A549 (cell line): ENCODE measurements at regions not wholly inside any gene's neighbourhood (a gene's known extent, or its start where the extent isn't known, plus 50 kb on each side); places are given as distances from the start of the nearest gene placed in this dataset.
"Not testable (repeated sequence)": the region's sequence is repeated elsewhere in the genome, so short reads cannot be mapped to it uniquely, and the experiment has no call there.

Experiments used
- ATAC-seq, 2 experiments: fragments of 200-7000 bp in 1 of 2; fragments of >200 bp in 1 of 2; cut with Nextera tagmentation in 1 of 2; cut with Tn5 transposase in 1 of 2; 3 replicates each; pipeline versions ENCODE4 v1.8.0 to v1.9.1; 2018 to 2020; ENCODE audit warnings: mild to moderate bottlenecking in 1 of 2, moderate library complexity in 1 of 2
- CTCF ChIA-PET: fragments of 300-600 bp; sonication (Branson Sonifier 250); formaldehyde crosslinking; extraction: SDS; loops from one replicate; lab custom pipeline; 2021; ENCODE audit warnings: antibody characterized with exemption, inconsistent platforms; lab: Yijun Ruan, JAX
- POLR2A ChIA-PET: fragments of 350-600 bp; formaldehyde crosslinking; extraction: SDS; loops from one replicate; lab custom pipeline; 2021; ENCODE audit warnings: antibody characterized with exemption, inconsistent platforms; lab: Yijun Ruan, JAX
- DNase-seq, 2 experiments: peaks; one replicate each; pipeline versions ENCODE4 v3.0.0 to v3.0.0-alpha.2; 2011 to 2016; ENCODE audit warnings: low read depth in 1 of 2, low spot score in 1 of 2
- FAIRE-seq: peaks from 2 replicates; lab custom pipeline; 2011; peaks lifted over from hg19 to GRCh38; lab: Jason Lieb, UNC
- H3K27ac ChIP-seq, 2 experiments: fragments of >200 bp; sonication (Bioruptor Twin); formaldehyde crosslinking; 3 replicates each; pipeline ENCODE4 v1.5.1; 2016 to 2017
- H3K4me1 ChIP-seq: fragments of >200 bp; sonication (Bioruptor Twin); formaldehyde crosslinking; 3 replicates; pipeline ENCODE4 v1.6.1; 2016
- H3K4me2 ChIP-seq: fragments of >200 bp; sonication (Bioruptor Twin); formaldehyde crosslinking; 3 replicates; pipeline ENCODE4 v1.6.1; 2016
- H3K4me3 ChIP-seq: fragments of >200 bp; sonication (Bioruptor Twin); formaldehyde crosslinking; 3 replicates; pipeline ENCODE4 v1.5.1; 2016
- H3K9me3 ChIP-seq: fragments of >200 bp; sonication (Bioruptor Twin); formaldehyde crosslinking; 3 replicates; pipeline ENCODE4 v1.6.1; 2016
- ATOH8 ChIP-seq: fragments of 250-450 bp; sonication (Bioruptor Pico); IDR thresholded peaks from 2 replicates; pipeline ENCODE4 v1.5.0; 2020; ENCODE audit warnings: low read depth, mild to moderate bottlenecking, moderate library complexity
- BCL3 ChIP-seq: fragments of >200 bp; sonication (Bioruptor Twin); formaldehyde crosslinking; IDR thresholded peaks from 3 replicates; pipeline ENCODE4 v1.6.1; 2016
- CBX2 ChIP-seq: fragments of 200-600 bp; sonication (generic); IDR thresholded peaks from 2 replicates; pipeline ENCODE4 v1.6.1; 2016; ENCODE audit warnings: low read depth, mild to moderate bottlenecking, borderline replicate concordance
- CBX8 ChIP-seq: fragments of 200-600 bp; sonication (generic); IDR thresholded peaks from 2 replicates; pipeline ENCODE4 v1.6.1; 2016
- CEBPB ChIP-seq, 2 experiments: fragments of >200 bp in 1 of 2; sonication (Bioruptor Twin) in 1 of 2; formaldehyde crosslinking in 1 of 2; IDR thresholded peaks; 2 replicates each; pipeline ENCODE4 v1.6.1; 2012 to 2016
- CHD4 ChIP-seq: fragments of 200-600 bp; sonication (generic); IDR thresholded peaks from 2 replicates; pipeline ENCODE4 v1.6.1; 2016; ENCODE audit warnings: antibody characterized with exemption, mild to moderate bottlenecking, borderline replicate concordance
- E2F6 ChIP-seq: IDR thresholded peaks from 2 replicates; pipeline ENCODE4 v1.6.1; 2012; ENCODE audit warnings: low read depth, borderline replicate concordance
- EHMT2 ChIP-seq: fragments of 200-600 bp; sonication (generic); IDR thresholded peaks from 2 replicates; pipeline ENCODE4 v1.6.1; 2016; ENCODE audit warnings: antibody characterized with exemption, low read depth, mild to moderate bottlenecking, moderate library complexity
- EP300 ChIP-seq, 2 experiments: fragments of >200 bp; sonication (Bioruptor Twin); formaldehyde crosslinking; IDR thresholded peaks; 2 replicates in 1 of 2; 3 replicates in 1 of 2; pipeline ENCODE4 v1.6.1; 2016 to 2017
- FOSB ChIP-seq: fragments of 250-450 bp; sonication (Bioruptor Pico); IDR thresholded peaks from 2 replicates; pipeline ENCODE4 v1.5.0; 2020; ENCODE audit warnings: mild to moderate bottlenecking, moderate library complexity
- HDAC2 ChIP-seq: fragments of 200-600 bp; sonication (generic); IDR thresholded peaks from 2 replicates; pipeline ENCODE4 v1.6.1; 2016
- HMGXB4 ChIP-seq: fragments of 250-450 bp; sonication (Bioruptor Pico); IDR thresholded peaks from 2 replicates; pipeline ENCODE4 v1.5.0; 2021; ENCODE audit warnings: mild to moderate bottlenecking, moderate library complexity, borderline replicate concordance
- HOXB13 ChIP-seq: fragments of 250-450 bp; sonication (Bioruptor Pico); IDR thresholded peaks from 2 replicates; pipeline ENCODE4 v1.5.0; 2020; ENCODE audit warnings: low read depth, mild to moderate bottlenecking, moderate library complexity
- HOXB5 ChIP-seq: fragments of 250-450 bp; sonication (Bioruptor Pico); IDR thresholded peaks from 2 replicates; pipeline ENCODE4 v1.5.0; 2020; ENCODE audit warnings: mild to moderate bottlenecking, moderate library complexity
- JUN ChIP-seq, 2 experiments: fragments of >200 bp; sonication (Bioruptor Twin); formaldehyde crosslinking; IDR thresholded peaks; 2 replicates in 1 of 2; 3 replicates in 1 of 2; pipeline ENCODE4 v1.6.1; 2016 to 2017
- KDM1A ChIP-seq: fragments of 200-600 bp; sonication (generic); IDR thresholded peaks from 2 replicates; pipeline ENCODE4 v1.6.1; 2016; ENCODE audit warnings: low read depth, mild to moderate bottlenecking
- MAX ChIP-seq: IDR thresholded peaks from 2 replicates; pipeline ENCODE4 v1.6.1; 2012
- MYC ChIP-seq: IDR thresholded peaks from 2 replicates; pipeline ENCODE4 v1.6.1; 2012; ENCODE audit warnings: mild to moderate bottlenecking, inconsistent platforms, low read length, improper control_type of control experiment, borderline replicate concordance
- NR3C1 ChIP-seq: fragments of >200 bp; sonication (Bioruptor Twin); formaldehyde crosslinking; IDR thresholded peaks from 3 replicates; pipeline ENCODE4 v1.6.1; 2017
- PHF8 ChIP-seq: fragments of 200-600 bp; sonication (generic); IDR thresholded peaks from 2 replicates; pipeline ENCODE4 v1.6.1; 2016; ENCODE audit warnings: low read depth, mild to moderate bottlenecking, antibody characterized with exemption, moderate library complexity, borderline replicate concordance
- POLR2A ChIP-seq: IDR thresholded peaks from 2 replicates; pipeline ENCODE4 v1.6.1; 2012; ENCODE audit warnings: mild to moderate bottlenecking, low read length
- REST ChIP-seq: fragments of 200-600 bp; sonication (generic); IDR thresholded peaks from 2 replicates; pipeline ENCODE4 v1.6.1; 2016; ENCODE audit warnings: antibody characterized with exemption, mild to moderate bottlenecking, moderate library complexity
- RNF2 ChIP-seq: fragments of 200-600 bp; sonication (generic); IDR thresholded peaks from 2 replicates; pipeline ENCODE4 v1.6.1; 2016; ENCODE audit warnings: low read depth, mild to moderate bottlenecking, antibody characterized with exemption, moderate library complexity, borderline replicate concordance
- USF2 ChIP-seq: fragments of 450-650 bp; IDR thresholded peaks from 2 replicates; pipeline ENCODE4 v1.6.1; 2014; ENCODE audit warnings: antibody characterized with exemption
- ZFP36 ChIP-seq: fragments of 450-650 bp; IDR thresholded peaks from 2 replicates; pipeline ENCODE4 v1.6.1; 2014; ENCODE audit warnings: borderline replicate concordance; ENCODE audit not compliant: partially characterized antibody
- ZNF302 ChIP-seq: fragments of 250-450 bp; sonication (Bioruptor Pico); IDR thresholded peaks from 2 replicates; pipeline ENCODE4 v1.9.0; 2021; ENCODE audit warnings: inconsistent platforms, mild to moderate bottlenecking, moderate library complexity
- ZSCAN20 ChIP-seq: fragments of 250-450 bp; sonication (Bioruptor Pico); IDR thresholded peaks from 2 replicates; pipeline ENCODE4 v1.8.0; 2022; ENCODE audit warnings: mild to moderate bottlenecking, moderate library complexity
- WGBS: methylation state at CpG from one replicate; pipeline ENCODE4 v1.1.6; 2017; ENCODE audit errors: missing lambda C conversion rate; 5-methylcytosine and 5-hydroxymethylcytosine counted together

GRCh38 chr1:118461154-118461553, 276.1 kb upstream of the SPAG17 start:
- no peak overlapping the region for H3K27ac ChIP-seq
- ChIA-PET CTCF (no interaction called here), POLR2A (no interaction called here)
- H3K9me3 ChIP-seq: no peaks in the 10 kb centered on the region
- ATAC-seq: no peak
- H3K4me1 ChIP-seq: no peaks in the 10 kb centered on the region
- no peak for TF ChIP-seq CEBPB (IDR thresholded peaks at IDR 0.05)
- no peak for TF ChIP-seq CBX2
- no peak for TF ChIP-seq KDM1A
- no peak for TF ChIP-seq PHF8
- no peak for TF ChIP-seq ZNF302 (CRISPR knock-in tag)
- no peak for TF ChIP-seq E2F6
- no peak for TF ChIP-seq HMGXB4
- no peak for TF ChIP-seq POLR2A
- TF ChIP-seq MYC: no peak
- no peak for TF ChIP-seq HOXB5
- TF ChIP-seq RNF2: no peak
- TF ChIP-seq JUN (IDR thresholded peaks at IDR 0.05): no peak
- no peak for TF ChIP-seq ZSCAN20
- no peak for TF ChIP-seq EP300 (IDR thresholded peaks at IDR 0.05)
- no peak for TF ChIP-seq USF2
- no peak overlapping the region for H3K4me2 ChIP-seq
- FAIRE-seq: no peak
- DNase-seq: no peak
- no peak overlapping the region for H3K4me3 ChIP-seq

- ATAC-seq: no peak
- H3K9me3 ChIP-seq: no peaks in the 10 kb centered on the region
- FAIRE-seq: no peak
- H3K4me3 ChIP-seq: no peak overlapping the region
- ChIA-PET POLR2A (no interaction called here), CTCF (no interaction called here)
- no peaks in the 10 kb centered on the region for H3K4me1 ChIP-seq
- no peak for DNase-seq
- no peak overlapping the region for H3K27ac ChIP-seq
- TF ChIP-seq BCL3: no peak
- TF ChIP-seq CHD4: no peak
- no peak for TF ChIP-seq REST
- no peak for TF ChIP-seq ATOH8 (CRISPR knock-in tag)
- no peak for TF ChIP-seq HDAC2
- TF ChIP-seq KDM1A: no peak
- no peak for TF ChIP-seq MAX
- TF ChIP-seq HOXB13 (CRISPR knock-in tag): no peak
- TF ChIP-seq ZFP36: no peak
- TF ChIP-seq CBX8: no peak
- TF ChIP-seq EHMT2: no peak
- TF ChIP-seq NR3C1: no peak
- TF ChIP-seq FOSB (CRISPR knock-in tag): no peak
- no peak for TF ChIP-seq ZNF302 (CRISPR knock-in tag)
- no peak for TF ChIP-seq POLR2A
- TF ChIP-seq, all 56 proteins: peak for 0
- no peak overlapping the region for H3K4me2 ChIP-seq
Measured at GRCh38 chr1:118459871-118460270, 274.8 kb upstream of the SPAG17 start.

- H3K4me2 ChIP-seq, ATAC-seq, FAIRE-seq: not testable (repeated sequence)
Measured at GRCh38 chr1:118453856-118454255, 268.8 kb upstream of the SPAG17 start.

More at GRCh38 chr1:118453856-118454255, 268.8 kb upstream of the SPAG17 start:
- POLR2A ChIA-PET, CTCF ChIA-PET, H3K9me3 ChIP-seq, H3K4me1 ChIP-seq, H3K27ac ChIP-seq, H3K4me3 ChIP-seq, DNase-seq: not testable (repeated sequence)
- 0% methylated on average over 1 of the region's 1 CpG for WGBS
